ENCODE measurements at regions not wholly inside any gene's neighbourhood (a gene's known extent, or its start where the extent isn't known, plus 50 kb on each side); places are given as distances from the start of the nearest gene placed in this dataset.
"Not testable (repeated sequence)": the region's sequence is repeated elsewhere in the genome, so short reads cannot be mapped to it uniquely, and the experiment has no call there.

DNA sequence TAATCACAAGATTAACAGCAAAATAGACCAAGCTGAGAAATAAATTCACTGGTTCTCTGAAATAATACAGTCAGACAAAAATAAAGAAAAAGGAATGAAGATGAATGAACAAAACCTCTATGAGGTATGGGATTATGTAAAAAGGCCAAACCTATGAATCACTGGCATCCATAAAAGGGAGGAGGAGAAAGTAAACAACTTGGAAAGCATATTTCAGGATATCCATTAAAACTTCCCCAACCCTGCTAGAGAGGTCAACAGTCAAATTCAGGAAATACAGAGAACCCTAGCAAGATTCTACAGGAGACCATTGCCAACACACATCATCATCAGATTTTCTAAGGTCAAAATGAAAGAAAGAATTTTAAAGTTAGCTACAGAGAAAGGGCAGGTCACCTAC, 649.7 kb upstream of the CBLB start:
- Mint-ChIP-seq H3K27me3 (ENCODE audit: unreplicated experiment) (no peaks in the 10 kb centered on the region), H3K27ac (ENCODE audit: unreplicated experiment) (no peak overlapping the region), H3K4me3 (ENCODE audit: unreplicated experiment) (no peak overlapping the region), H3K9me3 (ENCODE audit: unreplicated experiment) (peaks cover 2% of the 10 kb centered on the region), H3K36me3 (ENCODE audit: unreplicated experiment) (peaks cover 4% of the 10 kb centered on the region), H3K4me1 (ENCODE audit: low read depth, unreplicated experiment) (no peaks in the 10 kb centered on the region)
- no peak for TF ChIP-seq CTCF (IDR thresholded peaks at IDR 0.05; ENCODE audit: partially characterized antibody, unreplicated experiment)
- no peak for DNase-seq

- Mint-ChIP-seq H3K27ac (ENCODE audit: unreplicated experiment) (no peak overlapping the region), H3K9me3 (ENCODE audit: unreplicated experiment) (peaks cover 2% of the 10 kb centered on the region), H3K36me3 (ENCODE audit: unreplicated experiment) (peaks cover 7% of the 10 kb centered on the region), H3K4me3 (ENCODE audit: unreplicated experiment) (no peak overlapping the region), H3K4me1 (ENCODE audit: low read depth, unreplicated experiment) (no peaks in the 10 kb centered on the region), H3K27me3 (ENCODE audit: unreplicated experiment) (no peaks in the 10 kb centered on the region)
- TF ChIP-seq CTCF (IDR thresholded peaks at IDR 0.05; ENCODE audit: partially characterized antibody, unreplicated experiment), result no peak
- DNase-seq, result no peak
These were observed 653.6 kb upstream of the CBLB start for GRCh38 chr3:106522397-106522796.

GRCh38 chr3:106528932-106529331, 660.1 kb upstream of the CBLB start:
- Mint-ChIP-seq H3K36me3 (ENCODE audit: unreplicated experiment) (peaks cover 11% of the 10 kb centered on the region), H3K27ac (ENCODE audit: unreplicated experiment) (no peak overlapping the region), H3K27me3 (ENCODE audit: unreplicated experiment) (no peaks in the 10 kb centered on the region), H3K4me3 (ENCODE audit: unreplicated experiment) (no peak overlapping the region), H3K4me1 (ENCODE audit: low read depth, unreplicated experiment) (no peaks in the 10 kb centered on the region), H3K9me3 (ENCODE audit: unreplicated experiment) (peaks cover 9% of the 10 kb centered on the region)
- no peak for DNase-seq
- no peak for TF ChIP-seq CTCF (IDR thresholded peaks at IDR 0.05; ENCODE audit: partially characterized antibody, unreplicated experiment)

DNA sequence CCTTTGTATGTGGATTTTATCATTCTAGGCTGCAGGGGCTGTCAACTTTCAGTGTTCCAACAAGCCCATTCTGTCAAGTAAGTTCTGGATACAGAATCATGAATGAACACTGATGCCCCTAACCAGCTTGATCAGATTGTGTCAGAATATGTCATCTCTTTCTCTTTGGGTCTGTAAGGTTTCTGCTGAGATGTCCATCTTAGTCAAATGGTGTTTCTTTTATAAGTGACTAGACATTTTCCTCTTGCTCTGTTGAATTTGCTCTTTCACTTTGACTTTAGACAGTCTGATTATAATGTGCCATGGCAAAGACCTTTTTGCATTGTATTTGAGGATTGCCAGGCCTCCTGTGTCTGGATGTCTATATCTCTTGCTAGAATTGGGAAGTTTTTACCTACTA, 660.9 kb upstream of the CBLB start:
- Mint-ChIP-seq H3K27ac (ENCODE audit: unreplicated experiment) (no peak overlapping the region), H3K4me3 (ENCODE audit: unreplicated experiment) (no peak overlapping the region), H3K9me3 (ENCODE audit: unreplicated experiment) (peaks cover 9% of the 10 kb centered on the region), H3K36me3 (ENCODE audit: unreplicated experiment) (peaks cover 13% of the 10 kb centered on the region), H3K4me1 (ENCODE audit: low read depth, unreplicated experiment) (no peaks in the 10 kb centered on the region), H3K27me3 (ENCODE audit: unreplicated experiment) (no peaks in the 10 kb centered on the region)
- no peak for TF ChIP-seq CTCF (IDR thresholded peaks at IDR 0.05; ENCODE audit: partially characterized antibody, unreplicated experiment)
- DNase-seq, result no peak

DNA sequence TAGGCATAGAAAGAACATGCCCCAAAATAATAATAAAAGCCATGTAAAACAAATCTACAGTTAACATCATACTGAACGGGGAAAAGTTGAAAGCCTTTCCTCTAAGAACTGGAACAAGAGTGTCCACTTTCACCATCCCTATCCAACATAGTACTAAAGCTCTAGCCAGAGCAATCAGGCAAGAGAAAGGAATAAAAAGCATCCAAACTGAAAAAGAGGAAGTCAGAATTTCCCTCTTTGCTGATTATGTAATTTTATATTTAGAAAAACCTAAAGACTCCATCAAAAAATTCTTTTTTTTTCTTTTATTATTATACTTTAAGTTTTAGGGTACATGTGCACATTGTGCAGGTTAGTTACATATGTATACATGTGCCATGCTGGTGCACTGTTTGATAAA, 661.6 kb upstream of the CBLB start:
- Mint-ChIP-seq H3K9me3 (ENCODE audit: unreplicated experiment) (peaks cover 10% of the 10 kb centered on the region), H3K4me1 (ENCODE audit: low read depth, unreplicated experiment) (no peaks in the 10 kb centered on the region), H3K27ac (ENCODE audit: unreplicated experiment) (no peak overlapping the region), H3K27me3 (ENCODE audit: unreplicated experiment) (no peaks in the 10 kb centered on the region), H3K36me3 (ENCODE audit: unreplicated experiment) (peaks cover 18% of the 10 kb centered on the region), H3K4me3 (ENCODE audit: unreplicated experiment) (no peak overlapping the region)
- TF ChIP-seq CTCF (IDR thresholded peaks at IDR 0.05; ENCODE audit: partially characterized antibody, unreplicated experiment), result no peak
- DNase-seq, result no peak

DNA sequence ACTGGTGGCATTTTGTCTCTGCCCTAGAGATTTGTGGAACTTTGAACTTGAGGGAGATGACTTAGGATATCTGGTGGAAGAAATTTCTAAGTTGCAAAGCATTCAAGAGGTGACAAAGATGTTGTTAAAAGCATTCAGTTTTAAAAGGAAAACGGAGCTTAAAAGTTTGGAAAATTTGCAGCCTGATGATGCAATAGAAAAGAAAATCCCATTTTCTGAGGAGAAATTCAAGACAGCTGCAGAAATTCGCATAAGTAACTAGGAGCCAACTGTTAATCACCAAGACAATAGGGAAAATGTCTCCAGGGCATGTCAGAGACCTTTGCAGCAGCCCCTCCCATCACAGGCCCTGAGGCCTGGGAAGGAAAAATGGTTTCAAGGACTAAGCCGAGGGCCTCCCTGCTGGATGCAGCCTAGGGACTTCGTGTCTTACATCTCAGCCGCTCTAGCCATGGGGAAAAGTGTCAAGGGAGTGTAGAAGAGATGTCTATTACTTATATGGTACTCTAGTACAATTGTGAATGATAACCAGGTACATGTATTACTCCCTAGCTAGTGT, 663.0 kb upstream of the CBLB start:
- DNase-seq; H3K27me3 Mint-ChIP-seq (ENCODE audit: unreplicated experiment); H3K27ac Mint-ChIP-seq (ENCODE audit: unreplicated experiment); H3K4me1 Mint-ChIP-seq (ENCODE audit: low read depth, unreplicated experiment); H3K4me3 Mint-ChIP-seq (ENCODE audit: unreplicated experiment): not testable (repeated sequence)
- Mint-ChIP-seq H3K36me3 (ENCODE audit: unreplicated experiment) (peaks cover 27% of the 10 kb centered on the region), H3K9me3 (ENCODE audit: unreplicated experiment) (peaks cover 12% of the 10 kb centered on the region)

Measured in glutamatergic neuron (in vitro differentiated cells).